RWPE1 (cell line): ENCODE measurements at regions not wholly inside any gene's neighbourhood (a gene's known extent, or its start where the extent isn't known, plus 50 kb on each side); places are given as distances from the start of the nearest gene placed in this dataset.

Source experiments
- CTCF ChIA-PET: fragments of 350-600 bp; sonication (Branson Sonifier 250); formaldehyde crosslinking; extraction: SDS; loops from one replicate; lab custom pipeline; 2021; lab: Yijun Ruan, JAX
- POLR2A ChIA-PET: fragments of 400-600 bp; formaldehyde crosslinking; extraction: SDS; loops from one replicate; lab custom pipeline; 2020; ENCODE audit warnings: antibody characterized with exemption; ENCODE audit not compliant: low non-redundant PET; lab: Yijun Ruan, JAX
- DNase-seq: peaks from one replicate; pipeline ENCODE4 v3.0.0; 2012; ENCODE audit warnings: low spot score
- H3K27ac ChIP-seq: fragments of 450-650 bp; 2 replicates; pipeline ENCODE4 v1.5.1; 2017
- CTCF ChIP-seq: fragments of 450-650 bp; conservative IDR thresholded peaks from 2 replicates; pipeline ENCODE4 v1.5.1; 2017; ENCODE audit warnings: low read depth, mild to moderate bottlenecking

GRCh38 chr3:127137113-127137512 is 55.8 kb upstream of the PRR23E start:
- TF ChIP-seq CTCF, result no peak
- H3K27ac ChIP-seq, result no peak overlapping the region
- POLR2A ChIA-PET, result interaction anchor here (0.5 kb wide), 1 partner anchor 15 kb away, joined by 3 read pairs; no protein-coding TSS in a partner anchor
- CTCF ChIA-PET, result no interaction called here
- DNase-seq, result no peak

- no peak overlapping the region for H3K27ac ChIP-seq
- CTCF ChIA-PET, result interaction anchor here (0.6 kb wide), 1 partner anchor 220 kb away, joined by 4 read pairs; no protein-coding TSS in a partner anchor
- POLR2A ChIA-PET, result no interaction called here
Measured at GRCh38 chr3:127137757-127138536, 55.0 kb upstream of the PRR23E start.

GRCh38 chr3:127139601-127140500 is 53.1 kb upstream of the PRR23E start:
- TF ChIP-seq CTCF, result no peak
- CTCF ChIA-PET, result interaction anchor here (0.5 kb wide), 1 partner anchor 1469 kb away, joined by 5 read pairs; no protein-coding TSS in a partner anchor
- H3K27ac ChIP-seq, result no peak overlapping the region
- no peak for DNase-seq
- POLR2A ChIA-PET, result no interaction called here

More at GRCh38 chr3:127137757-127138536, 55.0 kb upstream of the PRR23E start:
- no peak for DNase-seq
- no peak for TF ChIP-seq CTCF

GRCh38 chr3:127140501-127141460 is 52.1 kb upstream of the PRR23E start:
- POLR2A ChIA-PET, result no interaction called here
- no peak for DNase-seq
- TF ChIP-seq CTCF, result no peak
- H3K27ac ChIP-seq, result no peak overlapping the region
- CTCF ChIA-PET, result no interaction called here

GRCh38 chr3:127141921-127142730 is 50.8 kb upstream of the PRR23E start:
- CTCF ChIA-PET, result interaction anchor here (0.6 kb wide), 2 partner anchors 176 to 402 kb away, joined by 3 to 5 read pairs; no protein-coding TSS in a partner anchor
- TF ChIP-seq CTCF, result no peak
- POLR2A ChIA-PET, result no interaction called here
- H3K27ac ChIP-seq, result peak overlapping the region; percentile 30
- DNase-seq, result peak; percentile 69
